ENCODE measurements at regions not wholly inside any gene's neighbourhood (a gene's known extent, or its start where the extent isn't known, plus 50 kb on each side); places are given as distances from the start of the nearest gene placed in this dataset.
"Not testable (repeated sequence)": the region's sequence is repeated elsewhere in the genome, so short reads cannot be mapped to it uniquely, and the experiment has no call there.

DNA sequence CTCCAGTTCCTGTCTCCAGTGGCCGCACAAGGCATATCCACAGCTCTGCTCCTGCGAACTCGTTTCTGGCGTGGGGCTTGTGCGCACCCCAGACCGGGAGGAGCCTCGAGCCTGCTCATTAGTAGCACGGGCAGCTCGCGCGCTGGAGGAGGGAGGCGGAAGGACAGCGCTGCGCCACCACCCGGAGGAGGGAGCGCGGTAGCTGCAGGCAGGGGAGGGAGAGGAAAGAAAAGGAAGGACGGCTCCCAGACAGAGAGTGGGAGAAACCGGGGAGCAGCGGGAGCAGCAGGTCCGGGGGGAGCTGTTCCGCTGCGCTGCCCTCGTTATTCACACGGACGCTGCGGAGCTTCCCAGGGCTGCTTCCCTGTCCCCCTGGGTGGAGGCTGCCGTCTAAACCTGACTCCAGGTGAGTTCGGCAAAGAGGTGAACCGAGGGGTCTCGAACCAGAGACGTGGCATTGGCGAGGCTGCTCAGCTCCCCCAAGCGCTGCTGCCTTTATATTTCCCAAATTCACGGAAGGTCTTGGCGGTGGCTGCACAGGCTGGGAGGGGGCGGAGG, 121.3 kb upstream of the ZNF717 start:
- H3K4me3 ChIP-seq (ENCODE audit: low read depth, low read length): peak overlapping the region; percentile 68
- peak; percentile 68 for DNase-seq (ENCODE audit: low read depth, low spot score)
- peak; percentile 44 for TF ChIP-seq CTCF (IDR thresholded peaks at IDR 0.05; ENCODE audit: low read depth, low read length)
- in situ Hi-C loops (cut with HindIII; ENCODE audit: low sequenced_read_pairs): no loop called here

GRCh38 chr3:75913800-75914350, 128.5 kb upstream of the ZNF717 start:
- H3K4me3 ChIP-seq (ENCODE audit: low read depth, low read length): no peak overlapping the region
- no peak for TF ChIP-seq CTCF (IDR thresholded peaks at IDR 0.05; ENCODE audit: low read depth, low read length)
- in situ Hi-C loops (cut with HindIII; ENCODE audit: low sequenced_read_pairs): no loop called here
- no peak for DNase-seq (ENCODE audit: low read depth, low spot score)

- H3K4me3 ChIP-seq (ENCODE audit: low read depth, low read length); DNase-seq (ENCODE audit: low read depth, low spot score); in situ Hi-C loops (cut with HindIII; ENCODE audit: low sequenced_read_pairs): not testable (repeated sequence)
Observed at GRCh38 chr3:75914741-75915140, 129.4 kb upstream of the ZNF717 start.

DNA sequence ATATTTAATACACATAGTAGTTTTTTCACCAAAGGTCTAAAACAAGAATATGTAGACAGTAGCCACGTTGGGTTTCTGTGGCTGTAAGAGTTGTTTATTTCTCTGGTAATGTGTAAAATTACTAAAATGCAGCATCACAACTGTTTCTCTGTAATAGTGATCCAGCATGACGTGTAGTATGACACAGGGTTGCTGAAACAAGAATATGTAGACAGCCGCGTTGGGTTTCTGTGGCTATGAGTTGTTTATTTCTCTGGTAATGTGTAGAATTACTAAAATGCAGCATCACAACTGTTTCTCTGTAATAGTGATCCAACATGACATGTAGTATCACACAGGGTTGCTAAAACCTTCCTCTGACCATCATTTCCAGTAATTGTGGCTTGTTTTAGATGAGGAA, 153.6 kb upstream of the ZNF717 start:
- DNase-seq (ENCODE audit: low read depth, low spot score): no peak
- no peak for TF ChIP-seq CTCF (IDR thresholded peaks at IDR 0.05; ENCODE audit: low read depth, low read length)
- no peak overlapping the region for H3K4me3 ChIP-seq (ENCODE audit: low read depth, low read length)
- in situ Hi-C loops (cut with HindIII; ENCODE audit: low sequenced_read_pairs): no loop called here

DNA sequence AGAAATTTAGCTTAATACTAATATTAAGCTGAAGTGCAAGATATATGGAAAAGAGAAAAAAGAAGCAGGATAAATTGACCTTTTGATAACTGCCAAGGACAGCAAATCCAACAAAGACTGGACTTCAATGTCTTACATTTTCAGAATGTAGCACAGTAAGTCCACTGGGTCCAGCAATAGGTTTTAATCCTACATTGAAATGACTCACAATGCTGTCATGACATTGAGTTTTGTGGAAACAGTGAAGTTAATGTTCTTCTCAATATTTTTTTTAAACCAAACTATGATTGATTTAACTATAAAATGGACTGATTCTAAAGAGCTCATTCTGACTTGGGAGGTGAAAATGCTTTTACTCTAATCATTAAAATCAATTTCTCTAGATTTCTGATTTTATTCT, 166.6 kb upstream of the ZNF717 start:
- peak; percentile 27 for DNase-seq (ENCODE audit: low read depth, low spot score)
- in situ Hi-C loops (cut with HindIII; ENCODE audit: low sequenced_read_pairs): no loop called here
- no peak overlapping the region for H3K4me3 ChIP-seq (ENCODE audit: low read depth, low read length)
- TF ChIP-seq CTCF (IDR thresholded peaks at IDR 0.05; ENCODE audit: low read depth, low read length): no peak

DNA sequence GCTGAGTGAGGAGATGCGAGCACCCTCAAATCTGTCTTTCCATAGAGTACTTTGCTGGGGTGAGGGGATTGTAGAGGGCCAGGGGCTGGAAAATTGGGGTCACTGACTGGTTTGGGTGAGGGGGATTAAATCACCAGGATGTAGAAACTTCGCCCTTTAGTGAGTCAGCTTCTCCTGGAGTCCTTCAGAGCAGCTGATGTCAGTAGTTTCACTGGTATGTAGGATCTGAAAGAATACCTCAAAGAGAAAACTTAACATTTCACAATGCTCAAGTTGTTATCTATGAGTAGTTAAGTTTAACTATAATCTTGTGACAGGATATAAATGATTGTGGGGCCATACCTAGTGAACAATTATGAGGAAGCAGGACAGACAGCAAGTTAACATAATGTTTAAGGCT, 174.7 kb upstream of the ZNF717 start:
- H3K4me3 ChIP-seq (ENCODE audit: low read depth, low read length); in situ Hi-C loops (cut with HindIII; ENCODE audit: low sequenced_read_pairs); DNase-seq (ENCODE audit: low read depth, low spot score): not testable (repeated sequence)

DNA sequence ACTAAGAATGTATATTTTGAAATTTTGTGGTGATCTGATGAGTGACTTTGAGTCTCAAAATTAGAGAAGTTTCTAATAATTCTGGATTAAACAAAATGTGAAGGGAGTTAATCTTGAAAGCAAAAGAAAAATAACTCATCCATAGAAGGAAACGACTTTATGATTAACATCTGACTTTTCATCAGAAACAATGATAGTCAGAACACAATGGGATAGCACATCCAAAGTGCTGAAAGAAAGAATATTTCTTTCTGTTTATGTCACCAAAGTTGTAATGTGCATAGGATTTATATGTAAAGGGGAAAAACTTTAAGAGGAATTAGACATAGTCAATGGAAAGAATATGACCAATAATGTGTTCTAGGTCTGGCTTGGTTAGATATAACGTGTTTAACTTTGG, 176.7 kb upstream of the ZNF717 start:
- H3K4me3 ChIP-seq (ENCODE audit: low read depth, low read length); in situ Hi-C loops (cut with HindIII; ENCODE audit: low sequenced_read_pairs): not testable (repeated sequence)

DNA sequence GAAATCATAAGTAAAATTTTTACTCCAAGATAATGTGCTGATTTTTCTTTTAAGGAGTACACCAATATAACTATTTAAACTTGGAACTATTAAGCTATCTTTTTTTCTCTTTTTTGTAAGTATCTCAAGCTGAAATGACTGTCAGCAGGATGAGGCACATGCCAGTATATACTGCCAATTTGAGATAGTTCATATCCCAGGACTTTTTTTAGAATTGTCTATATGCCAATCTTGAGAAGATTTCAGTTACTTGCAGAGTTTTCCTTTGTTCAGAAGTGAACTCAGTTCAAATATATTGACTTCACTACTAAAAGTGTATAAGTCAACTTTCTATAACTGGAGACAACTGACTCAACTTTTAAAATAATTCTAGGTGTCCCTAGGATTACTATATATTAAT, 181.7 kb upstream of the ZNF717 start:
- no peak for TF ChIP-seq CTCF (IDR thresholded peaks at IDR 0.05; ENCODE audit: low read depth, low read length)
- in situ Hi-C loops (cut with HindIII; ENCODE audit: low sequenced_read_pairs): no loop called here
- H3K4me3 ChIP-seq (ENCODE audit: low read depth, low read length): no peak overlapping the region
- DNase-seq (ENCODE audit: low read depth, low spot score): no peak

More for the DNA sequence above, 176.7 kb upstream of the ZNF717 start:
- not testable (repeated sequence) for DNase-seq (ENCODE audit: low read depth, low spot score)
